ENCODE measurements at regions not wholly inside any gene's neighbourhood (a gene's known extent, or its start where the extent isn't known, plus 50 kb on each side); places are given as distances from the start of the nearest gene placed in this dataset.

GRCh38 chr4:112778520-112778919 is 141.6 kb downstream of the LARP7 start:
- no peak for TF ChIP-seq SIN3A (IDR thresholded peaks at IDR 0.05; ENCODE audit: borderline replicate concordance, insufficient read depth, low read length)
- no peak for TF ChIP-seq FOXP2 (optimal IDR thresholded peaks at IDR 0.05; ENCODE audit: borderline replicate concordance, extremely low read depth, extremely low read length, insufficient read depth)
- no peak for TF ChIP-seq TAF1 (IDR thresholded peaks at IDR 0.05; ENCODE audit: borderline replicate concordance, insufficient read depth, low read length)
- TF ChIP-seq REST (IDR thresholded peaks at IDR 0.05; ENCODE audit: insufficient read depth in 1 of 2, low read depth in 2 of 2, low read length in 2 of 2) = no peak
- no peak for TF ChIP-seq POLR2AphosphoS5 (IDR thresholded peaks at IDR 0.05; ENCODE audit: low read depth, low read length)

GRCh38 chr4:112793033-112793432 is 156.1 kb downstream of the LARP7 start:
- TF ChIP-seq REST (IDR thresholded peaks at IDR 0.05; ENCODE audit: insufficient read depth in 1 of 2, low read depth in 2 of 2, low read length in 2 of 2) (no peak), POLR2AphosphoS5 (IDR thresholded peaks at IDR 0.05; ENCODE audit: low read depth, low read length) (no peak), FOXP2 (optimal IDR thresholded peaks at IDR 0.05; ENCODE audit: borderline replicate concordance, extremely low read depth, extremely low read length, insufficient read depth) (no peak), TAF1 (IDR thresholded peaks at IDR 0.05; ENCODE audit: borderline replicate concordance, insufficient read depth, low read length) (no peak), SIN3A (IDR thresholded peaks at IDR 0.05; ENCODE audit: borderline replicate concordance, insufficient read depth, low read length) (no peak)

- TF ChIP-seq POLR2AphosphoS5 (IDR thresholded peaks at IDR 0.05; ENCODE audit: low read depth, low read length) = no peak
These were observed 163.1 kb downstream of the LARP7 start for GRCh38 chr4:112800001-112800400.

- TF ChIP-seq SIN3A (IDR thresholded peaks at IDR 0.05; ENCODE audit: borderline replicate concordance, insufficient read depth, low read length) (no peak), FOXP2 (optimal IDR thresholded peaks at IDR 0.05; ENCODE audit: borderline replicate concordance, extremely low read depth, extremely low read length, insufficient read depth) (no peak), REST (IDR thresholded peaks at IDR 0.05; ENCODE audit: insufficient read depth in 1 of 2, low read depth in 2 of 2, low read length in 2 of 2) (no peak), POLR2AphosphoS5 (IDR thresholded peaks at IDR 0.05; ENCODE audit: low read depth, low read length) (no peak), TAF1 (IDR thresholded peaks at IDR 0.05; ENCODE audit: borderline replicate concordance, insufficient read depth, low read length) (no peak)
These were observed 164.4 kb downstream of the LARP7 start for GRCh38 chr4:112801341-112801740.

GRCh38 chr4:112802780-112803179 is 165.8 kb downstream of the LARP7 start:
- TF ChIP-seq SIN3A (IDR thresholded peaks at IDR 0.05; ENCODE audit: borderline replicate concordance, insufficient read depth, low read length) (no peak), REST (IDR thresholded peaks at IDR 0.05; ENCODE audit: insufficient read depth in 1 of 2, low read depth in 2 of 2, low read length in 2 of 2) (no peak), FOXP2 (optimal IDR thresholded peaks at IDR 0.05; ENCODE audit: borderline replicate concordance, extremely low read depth, extremely low read length, insufficient read depth) (no peak)

All from PFSK-1 (cell line).